ENCODE measurements at regions not wholly inside any gene's neighbourhood (a gene's known extent, or its start where the extent isn't known, plus 50 kb on each side); places are given as distances from the start of the nearest gene placed in this dataset.
A peak's percentile ranks its signal among the peaks of the same experiment; 100 is the strongest.

- no peaks in the 10 kb centered on the region for H3K27me3 ChIP-seq (ENCODE audit: control insufficient read depth in 1 of 2, insufficient read depth in 2 of 2, low read length in 2 of 2)
- H3K36me3 ChIP-seq (ENCODE audit: control insufficient read depth in 2 of 2, insufficient read depth in 2 of 2, low read length in 2 of 2) = no peaks in the 10 kb centered on the region
- H3K27ac ChIP-seq (ENCODE audit: low read length) = no peak overlapping the region
- H3K9ac ChIP-seq (ENCODE audit: low read length in 2 of 2) = no peak overlapping the region
- no peaks in the 10 kb centered on the region for H3K4me1 ChIP-seq (ENCODE audit: control insufficient read depth, insufficient read depth, low read length)
- H3K9me3 ChIP-seq (ENCODE audit: control insufficient read depth in 2 of 2, low read length in 2 of 2) = no peaks in the 10 kb centered on the region
- peak overlapping the region in 1 of 2 donors; percentile 36 for H3K4me3 ChIP-seq (ENCODE audit: low read length in 2 of 2)
Measured at GRCh38 chr1:83761167-83762038, 237.5 kb downstream of the TTLL7 start.

GRCh38 chr1:83760226-83761021, 238.5 kb downstream of the TTLL7 start:
- H3K27ac ChIP-seq (ENCODE audit: low read length) = no peak overlapping the region
- no peaks in the 10 kb centered on the region for H3K27me3 ChIP-seq (ENCODE audit: control insufficient read depth in 1 of 2, insufficient read depth in 2 of 2, low read length in 2 of 2)
- no peak overlapping the region for H3K4me3 ChIP-seq (ENCODE audit: low read length in 2 of 2)
- no peak overlapping the region for H3K9ac ChIP-seq (ENCODE audit: low read length in 2 of 2)
- no peaks in the 10 kb centered on the region for H3K9me3 ChIP-seq (ENCODE audit: control insufficient read depth in 2 of 2, low read length in 2 of 2)
- H3K4me1 ChIP-seq (ENCODE audit: control insufficient read depth, insufficient read depth, low read length) = no peaks in the 10 kb centered on the region
- no peaks in the 10 kb centered on the region for H3K36me3 ChIP-seq (ENCODE audit: control insufficient read depth in 2 of 2, insufficient read depth in 2 of 2, low read length in 2 of 2)

GRCh38 chr1:83756984-83757717, 241.8 kb downstream of the TTLL7 start:
- Histone ChIP-seq H3K36me3 (ENCODE audit: control insufficient read depth in 2 of 2, insufficient read depth in 2 of 2, low read length in 2 of 2) (no peaks in the 10 kb centered on the region), H3K9me3 (ENCODE audit: control insufficient read depth in 2 of 2, low read length in 2 of 2) (no peaks in the 10 kb centered on the region), H3K4me1 (ENCODE audit: control insufficient read depth, insufficient read depth, low read length) (no peaks in the 10 kb centered on the region), H3K4me3 (ENCODE audit: low read length in 2 of 2) (no peak overlapping the region), H3K27ac (ENCODE audit: low read length) (no peak overlapping the region), H3K27me3 (ENCODE audit: control insufficient read depth in 1 of 2, insufficient read depth in 2 of 2, low read length in 2 of 2) (no peaks in the 10 kb centered on the region), H3K9ac (ENCODE audit: low read length in 2 of 2) (no peak overlapping the region)

GRCh38 chr1:83751602-83752001, 247.3 kb downstream of the TTLL7 start:
- no peaks in the 10 kb centered on the region for H3K9me3 ChIP-seq (ENCODE audit: control insufficient read depth in 2 of 2, low read length in 2 of 2)
- no peaks in the 10 kb centered on the region for H3K27me3 ChIP-seq (ENCODE audit: control insufficient read depth in 1 of 2, insufficient read depth in 2 of 2, low read length in 2 of 2)
- H3K4me3 ChIP-seq (ENCODE audit: low read length in 2 of 2) = no peak overlapping the region
- H3K36me3 ChIP-seq (ENCODE audit: control insufficient read depth in 2 of 2, insufficient read depth in 2 of 2, low read length in 2 of 2) = no peaks in the 10 kb centered on the region
- no peak overlapping the region for H3K27ac ChIP-seq (ENCODE audit: low read length)
- no peaks in the 10 kb centered on the region for H3K4me1 ChIP-seq (ENCODE audit: control insufficient read depth, insufficient read depth, low read length)
- H3K9ac ChIP-seq (ENCODE audit: low read length in 2 of 2) = no peak overlapping the region

- Histone ChIP-seq H3K4me1 (ENCODE audit: control insufficient read depth, insufficient read depth, low read length) (no peaks in the 10 kb centered on the region), H3K27ac (ENCODE audit: low read length) (no peak overlapping the region), H3K27me3 (ENCODE audit: control insufficient read depth in 1 of 2, insufficient read depth in 2 of 2, low read length in 2 of 2) (no peaks in the 10 kb centered on the region), H3K4me3 (ENCODE audit: low read length in 2 of 2) (no peak overlapping the region), H3K36me3 (ENCODE audit: control insufficient read depth in 2 of 2, insufficient read depth in 2 of 2, low read length in 2 of 2) (no peaks in the 10 kb centered on the region), H3K9me3 (ENCODE audit: control insufficient read depth in 2 of 2, low read length in 2 of 2) (no peaks in the 10 kb centered on the region), H3K9ac (ENCODE audit: low read length in 2 of 2) (no peak overlapping the region)
Measured at GRCh38 chr1:83750201-83750600, 248.7 kb downstream of the TTLL7 start.

GRCh38 chr1:83747853-83748482, 251.0 kb downstream of the TTLL7 start:
- H3K9ac ChIP-seq (ENCODE audit: low read length in 2 of 2) = no peak overlapping the region
- H3K27ac ChIP-seq (ENCODE audit: low read length) = no peak overlapping the region
- no peaks in the 10 kb centered on the region for H3K4me1 ChIP-seq (ENCODE audit: control insufficient read depth, insufficient read depth, low read length)
- H3K9me3 ChIP-seq (ENCODE audit: control insufficient read depth in 2 of 2, low read length in 2 of 2) = no peaks in the 10 kb centered on the region
- no peak overlapping the region for H3K4me3 ChIP-seq (ENCODE audit: low read length in 2 of 2)
- no peaks in the 10 kb centered on the region for H3K27me3 ChIP-seq (ENCODE audit: control insufficient read depth in 1 of 2, insufficient read depth in 2 of 2, low read length in 2 of 2)
- no peaks in the 10 kb centered on the region for H3K36me3 ChIP-seq (ENCODE audit: control insufficient read depth in 2 of 2, insufficient read depth in 2 of 2, low read length in 2 of 2)

- Histone ChIP-seq H3K27ac (ENCODE audit: low read length) (no peak overlapping the region), H3K36me3 (ENCODE audit: control insufficient read depth in 2 of 2, insufficient read depth in 2 of 2, low read length in 2 of 2) (no peaks in the 10 kb centered on the region), H3K4me1 (ENCODE audit: control insufficient read depth, insufficient read depth, low read length) (no peaks in the 10 kb centered on the region), H3K9me3 (ENCODE audit: control insufficient read depth in 2 of 2, low read length in 2 of 2) (no peaks in the 10 kb centered on the region), H3K4me3 (ENCODE audit: low read length in 2 of 2) (no peak overlapping the region), H3K9ac (ENCODE audit: low read length in 2 of 2) (no peak overlapping the region), H3K27me3 (ENCODE audit: control insufficient read depth in 1 of 2, insufficient read depth in 2 of 2, low read length in 2 of 2) (no peaks in the 10 kb centered on the region)
Measured at GRCh38 chr1:83746234-83746633, 252.7 kb downstream of the TTLL7 start.

- H3K9ac ChIP-seq (ENCODE audit: low read length in 2 of 2) = no peak overlapping the region
- H3K27me3 ChIP-seq (ENCODE audit: control insufficient read depth in 1 of 2, insufficient read depth in 2 of 2, low read length in 2 of 2) = no peaks in the 10 kb centered on the region
- H3K27ac ChIP-seq (ENCODE audit: low read length) = no peak overlapping the region
- H3K4me3 ChIP-seq (ENCODE audit: low read length in 2 of 2) = no peak overlapping the region
- no peaks in the 10 kb centered on the region for H3K36me3 ChIP-seq (ENCODE audit: control insufficient read depth in 2 of 2, insufficient read depth in 2 of 2, low read length in 2 of 2)
- H3K4me1 ChIP-seq (ENCODE audit: control insufficient read depth, insufficient read depth, low read length) = no peaks in the 10 kb centered on the region
- no peaks in the 10 kb centered on the region for H3K9me3 ChIP-seq (ENCODE audit: control insufficient read depth in 2 of 2, low read length in 2 of 2)
Measured at GRCh38 chr1:83742446-83742845, 256.5 kb downstream of the TTLL7 start.

GRCh38 chr1:83741770-83742169, 257.2 kb downstream of the TTLL7 start:
- no peak overlapping the region for H3K9ac ChIP-seq (ENCODE audit: low read length in 2 of 2)
- no peak overlapping the region for H3K4me3 ChIP-seq (ENCODE audit: low read length in 2 of 2)
- H3K36me3 ChIP-seq (ENCODE audit: control insufficient read depth in 2 of 2, insufficient read depth in 2 of 2, low read length in 2 of 2) = no peaks in the 10 kb centered on the region
- no peak overlapping the region for H3K27ac ChIP-seq (ENCODE audit: low read length)
- H3K4me1 ChIP-seq (ENCODE audit: control insufficient read depth, insufficient read depth, low read length) = no peaks in the 10 kb centered on the region
- H3K9me3 ChIP-seq (ENCODE audit: control insufficient read depth in 2 of 2, low read length in 2 of 2) = no peaks in the 10 kb centered on the region
- H3K27me3 ChIP-seq (ENCODE audit: control insufficient read depth in 1 of 2, insufficient read depth in 2 of 2, low read length in 2 of 2) = no peaks in the 10 kb centered on the region

GRCh38 chr1:83741348-83741747, 257.6 kb downstream of the TTLL7 start:
- Histone ChIP-seq H3K4me1 (ENCODE audit: control insufficient read depth, insufficient read depth, low read length) (no peaks in the 10 kb centered on the region), H3K9me3 (ENCODE audit: control insufficient read depth in 2 of 2, low read length in 2 of 2) (no peaks in the 10 kb centered on the region), H3K36me3 (ENCODE audit: control insufficient read depth in 2 of 2, insufficient read depth in 2 of 2, low read length in 2 of 2) (no peaks in the 10 kb centered on the region), H3K4me3 (ENCODE audit: low read length in 2 of 2) (no peak overlapping the region), H3K27me3 (ENCODE audit: control insufficient read depth in 1 of 2, insufficient read depth in 2 of 2, low read length in 2 of 2) (no peaks in the 10 kb centered on the region), H3K27ac (ENCODE audit: low read length) (no peak overlapping the region), H3K9ac (ENCODE audit: low read length in 2 of 2) (no peak overlapping the region)

Data from stomach smooth muscle (tissue), 2 donors.